ENCODE measurements at regions not wholly inside any gene's neighbourhood (a gene's known extent, or its start where the extent isn't known, plus 50 kb on each side); places are given as distances from the start of the nearest gene placed in this dataset.
"Not testable (repeated sequence)": the region's sequence is repeated elsewhere in the genome, so short reads cannot be mapped to it uniquely, and the experiment has no call there.

DNA sequence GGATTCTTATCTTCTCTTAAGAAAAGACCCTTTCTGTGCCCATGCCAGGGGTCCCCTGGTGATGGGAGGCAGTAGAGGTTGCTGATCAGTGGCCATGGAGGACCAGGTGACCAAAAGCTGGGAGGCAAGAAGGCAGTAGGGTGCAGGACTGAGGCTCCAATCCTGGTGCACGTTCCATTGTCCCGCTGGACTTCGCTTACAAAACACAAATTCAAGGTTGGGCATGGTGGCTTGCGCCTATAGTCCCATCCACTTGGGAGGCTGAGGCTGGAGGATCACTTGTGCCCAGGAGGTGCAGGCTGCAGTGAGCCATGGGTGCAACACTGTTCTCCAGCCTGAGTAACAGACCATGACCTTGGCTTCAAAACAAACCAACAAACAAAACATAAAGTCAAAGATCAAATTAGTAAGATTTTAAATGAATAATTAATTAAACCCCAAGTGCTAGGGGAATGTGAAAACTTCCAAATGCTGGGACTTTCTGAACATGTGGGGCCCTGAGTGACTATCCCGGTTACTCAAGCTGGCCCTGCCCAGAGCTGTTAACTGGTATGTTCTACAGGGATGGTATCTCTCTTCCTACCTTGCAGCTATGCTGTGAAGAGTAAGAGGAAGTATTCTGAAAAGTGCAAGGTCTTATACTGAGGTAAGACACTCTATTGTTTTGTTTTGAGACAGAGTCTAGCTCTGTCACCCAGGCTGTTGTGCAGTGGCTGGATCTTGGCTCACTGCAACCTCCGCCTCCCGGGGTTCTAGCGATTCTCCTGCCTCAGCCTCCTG lies 97.6 kb downstream of the LYZL2 start:
- no peak for DNase-seq

DNA sequence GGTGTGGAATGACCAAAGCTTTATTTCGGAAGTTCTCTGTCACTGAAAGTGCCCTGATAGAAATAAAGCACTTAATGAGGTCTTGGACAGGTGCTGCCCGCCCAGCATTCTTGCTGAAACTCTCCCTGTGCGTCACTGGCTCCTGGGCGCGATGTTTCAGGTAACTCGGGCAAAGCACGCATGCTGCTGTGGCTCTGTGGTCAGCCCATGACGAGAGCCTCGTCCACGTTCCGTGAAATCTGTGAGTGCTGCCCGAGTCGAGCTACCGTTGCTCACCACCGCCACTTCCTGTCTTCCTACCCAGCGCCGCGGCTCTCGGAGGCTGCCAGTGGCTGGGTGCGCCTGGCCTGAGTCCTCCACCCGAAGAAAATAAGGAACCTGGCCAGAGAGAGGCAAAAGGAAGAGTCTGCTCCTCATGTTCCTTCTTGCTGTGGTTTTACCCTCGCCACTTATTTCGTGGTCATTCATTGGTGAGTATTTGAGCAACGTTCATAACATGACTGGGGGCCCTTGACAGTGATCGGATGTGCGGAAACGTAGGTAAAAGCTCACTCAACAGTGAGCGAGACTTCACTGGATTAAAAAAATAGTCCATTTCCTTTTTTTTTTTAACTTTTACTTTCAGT lies 95.5 kb downstream of the MAP3K8 start:
- DNase-seq = no peak

DNA sequence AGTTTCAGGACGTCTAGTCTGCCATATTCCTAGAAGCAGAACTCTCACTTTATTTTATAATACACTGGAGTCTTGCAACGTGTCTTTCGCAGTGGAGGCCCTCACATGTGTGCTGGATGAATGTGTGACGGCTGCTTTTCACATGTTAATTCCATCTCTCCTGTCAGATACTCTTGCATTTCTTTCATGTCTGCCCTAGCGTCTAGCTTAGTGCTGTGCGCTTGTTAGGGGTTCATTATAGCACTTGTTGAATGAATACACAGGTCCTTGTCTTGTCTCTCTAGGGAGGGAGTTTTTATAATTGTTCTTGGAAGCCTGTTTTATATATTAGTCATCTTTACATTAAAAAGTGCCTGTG lies 94.4 kb downstream of the MAP3K8 start:
- DNase-seq = no peak

DNA sequence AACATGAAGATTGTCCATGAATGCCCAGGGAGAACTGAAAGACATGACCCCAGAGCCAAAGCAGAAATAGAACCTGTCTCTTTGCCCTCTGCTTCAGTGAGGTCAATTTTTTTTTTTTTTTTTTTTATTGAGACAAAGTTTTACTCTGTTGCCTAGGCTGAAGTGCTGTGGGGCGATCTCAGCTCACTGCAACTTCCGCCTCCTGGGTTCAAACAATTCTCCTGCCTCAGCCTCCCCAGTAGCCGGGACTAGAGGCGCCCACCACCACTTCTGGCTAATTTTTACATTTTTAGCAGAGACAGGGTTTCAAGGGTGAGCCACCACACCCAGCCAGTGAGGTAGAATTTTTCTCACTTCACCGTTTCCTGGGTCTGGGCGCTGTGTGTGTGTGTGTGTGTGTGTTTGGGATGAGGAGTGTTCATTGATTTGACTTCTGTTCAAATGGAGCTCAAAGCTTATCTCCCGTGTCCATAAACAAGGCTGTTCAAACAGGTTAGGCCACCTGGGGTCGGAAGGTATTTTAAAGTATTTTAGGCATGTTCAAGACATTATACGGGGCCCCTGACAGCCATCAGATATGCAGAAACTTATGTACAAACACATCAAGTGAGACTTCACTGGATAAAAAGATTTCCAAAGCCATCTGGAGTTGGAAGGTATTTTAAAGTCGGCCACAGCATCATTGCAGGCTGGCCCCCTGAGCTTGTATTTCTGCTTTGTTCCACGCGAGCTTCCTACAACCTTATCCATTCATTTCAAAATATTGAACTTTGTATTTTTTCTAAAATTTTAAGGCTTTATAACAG lies 93.8 kb downstream of the MAP3K8 start:
- no peak for DNase-seq

DNA sequence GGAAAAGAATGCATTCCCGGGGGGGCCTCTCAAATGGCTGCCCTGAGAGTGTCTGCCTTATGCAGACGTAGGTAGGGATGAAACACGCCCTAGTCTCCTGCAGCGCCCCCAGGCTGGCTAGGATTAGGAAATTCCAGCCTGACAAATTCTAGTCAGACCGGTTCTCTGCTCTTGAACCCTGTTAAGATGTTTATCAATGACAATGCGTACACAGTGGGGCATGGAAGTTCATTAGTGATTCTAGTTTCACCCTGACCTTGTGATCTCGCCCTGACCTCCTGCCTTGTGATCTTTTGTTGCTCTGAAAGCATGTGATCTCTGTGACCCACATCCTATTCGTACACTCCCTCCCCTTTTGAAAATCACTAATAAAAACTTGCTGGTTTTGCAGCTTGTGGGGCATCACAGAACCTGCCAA lies 88.7 kb downstream of the MAP3K8 start:
- DNase-seq = not testable (repeated sequence)

DNA sequence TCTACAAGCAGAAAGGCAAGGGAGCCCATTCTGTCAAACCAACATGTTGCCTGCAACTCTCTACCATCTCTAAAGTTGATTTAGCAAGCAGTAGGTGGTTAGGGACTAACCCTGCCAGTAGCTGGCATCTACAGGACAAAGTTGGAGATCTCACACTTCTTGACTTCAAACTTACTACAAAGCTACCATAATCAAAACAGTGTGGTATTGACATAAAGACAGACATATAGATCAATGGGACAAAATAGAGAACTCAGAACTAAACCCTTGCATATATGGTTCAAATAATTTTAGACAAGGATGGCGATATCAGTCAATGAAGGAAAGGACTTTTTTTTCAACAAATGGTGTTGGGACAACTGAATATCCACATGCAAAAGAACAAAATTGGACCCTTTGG lies 84.9 kb downstream of the MAP3K8 start:
- DNase-seq = no peak
